ENCODE measurements at regions not wholly inside any gene's neighbourhood (a gene's known extent, or its start where the extent isn't known, plus 50 kb on each side); places are given as distances from the start of the nearest gene placed in this dataset.

DNA sequence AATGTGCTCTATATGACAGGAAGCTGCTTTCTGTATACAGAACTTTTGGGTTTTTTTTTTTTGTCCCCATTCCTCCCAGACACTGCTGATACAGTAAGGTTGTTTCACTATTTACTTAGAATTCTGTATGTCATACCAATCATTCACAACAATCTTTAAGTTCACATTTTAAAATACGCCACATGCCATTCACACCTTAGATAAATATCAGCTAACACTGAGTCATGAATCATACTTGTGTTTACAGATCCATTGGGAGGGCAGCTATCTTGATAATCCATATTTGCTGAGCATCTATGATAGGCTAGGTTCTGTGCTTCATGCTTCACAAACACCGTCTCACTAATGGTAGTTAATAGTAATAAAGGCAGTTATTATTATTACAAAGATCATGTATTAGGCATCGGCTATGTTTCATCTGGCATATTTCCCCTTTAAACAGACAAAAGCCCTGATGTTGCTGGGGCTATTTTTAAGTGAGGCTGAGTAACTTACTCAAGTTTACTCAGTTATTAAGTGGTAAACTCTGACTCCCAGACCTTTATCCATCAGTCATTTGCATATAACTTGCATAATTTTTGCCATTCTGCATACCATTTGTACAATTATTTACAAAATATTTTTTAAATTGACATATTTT lies 152.2 kb upstream of the HMHB1 start (continued):
- TF ChIP-seq, protein P1, sequence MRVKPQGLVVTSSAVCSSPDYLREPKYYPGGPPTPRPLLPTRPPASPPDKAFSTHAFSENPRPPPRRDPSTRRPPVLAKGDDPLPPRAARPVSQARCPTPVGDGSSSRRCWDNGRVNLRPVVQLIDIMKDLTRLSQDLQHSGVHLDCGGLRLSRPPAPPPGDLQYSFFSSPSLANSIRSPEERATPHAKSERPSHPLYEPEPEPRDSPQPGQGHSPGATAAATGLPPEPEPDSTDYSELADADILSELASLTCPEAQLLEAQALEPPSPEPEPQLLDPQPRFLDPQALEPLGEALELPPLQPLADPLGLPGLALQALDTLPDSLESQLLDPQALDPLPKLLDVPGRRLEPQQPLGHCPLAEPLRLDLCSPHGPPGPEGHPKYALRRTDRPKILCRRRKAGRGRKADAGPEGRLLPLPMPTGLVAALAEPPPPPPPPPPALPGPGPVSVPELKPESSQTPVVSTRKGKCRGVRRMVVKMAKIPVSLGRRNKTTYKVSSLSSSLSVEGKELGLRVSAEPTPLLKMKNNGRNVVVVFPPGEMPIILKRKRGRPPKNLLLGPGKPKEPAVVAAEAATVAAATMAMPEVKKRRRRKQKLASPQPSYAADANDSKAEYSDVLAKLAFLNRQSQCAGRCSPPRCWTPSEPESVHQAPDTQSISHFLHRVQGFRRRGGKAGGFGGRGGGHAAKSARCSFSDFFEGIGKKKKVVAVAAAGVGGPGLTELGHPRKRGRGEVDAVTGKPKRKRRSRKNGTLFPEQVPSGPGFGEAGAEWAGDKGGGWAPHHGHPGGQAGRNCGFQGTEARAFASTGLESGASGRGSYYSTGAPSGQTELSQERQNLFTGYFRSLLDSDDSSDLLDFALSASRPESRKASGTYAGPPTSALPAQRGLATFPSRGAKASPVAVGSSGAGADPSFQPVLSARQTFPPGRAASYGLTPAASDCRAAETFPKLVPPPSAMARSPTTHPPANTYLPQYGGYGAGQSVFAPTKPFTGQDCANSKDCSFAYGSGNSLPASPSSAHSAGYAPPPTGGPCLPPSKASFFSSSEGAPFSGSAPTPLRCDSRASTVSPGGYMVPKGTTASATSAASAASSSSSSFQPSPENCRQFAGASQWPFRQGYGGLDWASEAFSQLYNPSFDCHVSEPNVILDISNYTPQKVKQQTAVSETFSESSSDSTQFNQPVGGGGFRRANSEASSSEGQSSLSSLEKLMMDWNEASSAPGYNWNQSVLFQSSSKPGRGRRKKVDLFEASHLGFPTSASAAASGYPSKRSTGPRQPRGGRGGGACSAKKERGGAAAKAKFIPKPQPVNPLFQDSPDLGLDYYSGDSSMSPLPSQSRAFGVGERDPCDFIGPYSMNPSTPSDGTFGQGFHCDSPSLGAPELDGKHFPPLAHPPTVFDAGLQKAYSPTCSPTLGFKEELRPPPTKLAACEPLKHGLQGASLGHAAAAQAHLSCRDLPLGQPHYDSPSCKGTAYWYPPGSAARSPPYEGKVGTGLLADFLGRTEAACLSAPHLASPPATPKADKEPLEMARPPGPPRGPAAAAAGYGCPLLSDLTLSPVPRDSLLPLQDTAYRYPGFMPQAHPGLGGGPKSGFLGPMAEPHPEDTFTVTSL (CRISPR knock-in tag; IDR thresholded peaks at IDR 0.05; ENCODE audit: borderline replicate concordance): peak; percentile 69; the same call in 1 of the 2 replicates
- TF ChIP-seq ASH2L (IDR thresholded peaks at IDR 0.05; ENCODE audit: insufficient read length, low read depth, low read length) (no peak), MAFF (IDR thresholded peaks at IDR 0.05; ENCODE audit: low read depth, low read length) (0 out of 2 replicates have a peak, but pooled peaks have one; percentile 16), FOSL2 (CRISPR knock-in tag; IDR thresholded peaks at IDR 0.05) (peak; percentile 93), IKZF1 (IDR thresholded peaks at IDR 0.05) (no peak), STAG1 (CRISPR knock-in tag; IDR thresholded peaks at IDR 0.05) (0 out of 2 replicates have a peak, but pooled peaks have one; percentile 2), RERE (CRISPR knock-in tag; IDR thresholded peaks at IDR 0.05; ENCODE audit: low read depth) (peak; percentile 97), ZNF280B (CRISPR knock-in tag; IDR thresholded peaks at IDR 0.05; ENCODE audit: borderline replicate concordance) (no peak), SNAPC2 (CRISPR knock-in tag; IDR thresholded peaks at IDR 0.05) (peak; percentile 31; the same call in 1 of the 2 replicates), NCOA2 (CRISPR knock-in tag; IDR thresholded peaks at IDR 0.05) (0 out of 2 replicates have a peak, but pooled peaks have one; percentile 41), FOXK1 (CRISPR knock-in tag; IDR thresholded peaks at IDR 0.05; ENCODE audit: borderline replicate concordance, low read depth) (no peak), TBX3 (IDR thresholded peaks at IDR 0.05; ENCODE audit: borderline replicate concordance) (peak; percentile 95)
- TF ChIP-seq, protein P2, sequence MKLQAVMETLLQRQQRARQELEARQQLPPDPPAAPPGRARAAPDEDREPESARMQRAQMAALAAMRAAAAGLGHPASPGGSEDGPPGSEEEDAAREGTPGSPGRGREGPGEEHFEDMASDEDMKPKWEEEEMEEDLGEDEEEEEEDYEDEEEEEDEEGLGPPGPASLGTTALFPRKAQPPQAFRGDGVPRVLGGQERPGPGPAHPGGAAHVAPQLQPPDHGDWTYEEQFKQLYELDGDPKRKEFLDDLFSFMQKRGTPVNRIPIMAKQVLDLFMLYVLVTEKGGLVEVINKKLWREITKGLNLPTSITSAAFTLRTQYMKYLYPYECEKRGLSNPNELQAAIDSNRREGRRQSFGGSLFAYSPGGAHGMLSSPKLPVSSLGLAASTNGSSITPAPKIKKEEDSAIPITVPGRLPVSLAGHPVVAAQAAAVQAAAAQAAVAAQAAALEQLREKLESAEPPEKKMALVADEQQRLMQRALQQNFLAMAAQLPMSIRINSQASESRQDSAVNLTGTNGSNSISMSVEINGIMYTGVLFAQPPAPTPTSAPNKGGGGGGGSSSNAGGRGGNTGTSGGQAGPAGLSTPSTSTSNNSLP (IDR thresholded peaks at IDR 0.05; ENCODE audit: low read depth, low read length): peak; percentile 90
- TF ChIP-seq, protein P3, sequence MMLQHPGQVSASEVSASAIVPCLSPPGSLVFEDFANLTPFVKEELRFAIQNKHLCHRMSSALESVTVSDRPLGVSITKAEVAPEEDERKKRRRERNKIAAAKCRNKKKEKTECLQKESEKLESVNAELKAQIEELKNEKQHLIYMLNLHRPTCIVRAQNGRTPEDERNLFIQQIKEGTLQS (CRISPR knock-in tag; IDR thresholded peaks at IDR 0.05): peak; percentile 45; the same call in 1 of the 2 replicates

All from HepG2 (cell line).